HG03521 (cell line): ENCODE measurements at regions not wholly inside any gene's neighbourhood (a gene's known extent, or its start where the extent isn't known, plus 50 kb on each side); places are given as distances from the start of the nearest gene placed in this dataset.

Experiments used
- ATAC-seq: cut with Tn5 transposase; IDR thresholded peaks from one replicate; pipeline ENCODE4 v1.9.1; 2021; ENCODE audit warnings: mild to moderate bottlenecking, moderate library complexity; ENCODE audit not compliant: unreplicated experiment

DNA sequence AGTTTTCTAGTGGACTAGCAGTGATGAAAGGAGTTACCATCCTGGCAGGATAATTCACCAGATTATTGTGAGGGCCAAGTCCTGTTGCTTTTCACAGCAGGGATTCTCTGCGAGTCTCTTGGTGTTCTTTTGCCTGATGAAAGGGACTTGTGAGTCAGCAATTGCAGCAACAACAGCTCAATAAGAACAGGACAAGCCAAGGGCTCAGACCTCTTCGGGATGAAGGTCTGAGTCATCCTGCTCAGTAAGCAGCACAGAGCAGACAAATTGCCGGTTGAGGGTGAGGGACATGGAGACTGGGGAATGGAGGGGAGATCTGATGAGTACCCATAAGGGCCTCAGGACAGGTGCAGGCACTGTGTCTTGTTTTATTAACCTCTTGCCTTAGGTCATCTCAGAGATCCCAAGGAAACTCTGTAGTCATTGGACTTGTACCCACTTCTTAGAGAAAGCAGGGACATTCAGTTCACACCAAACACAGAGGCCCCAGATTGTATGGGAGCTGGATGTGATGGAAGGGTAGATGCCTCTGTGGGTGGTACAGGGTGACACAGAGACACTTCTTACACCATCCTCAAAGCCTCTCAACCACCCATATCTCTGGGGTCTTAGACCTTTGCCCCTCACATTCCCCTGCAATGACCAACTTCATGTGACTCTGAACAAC is 173.8 kb upstream of the TLE3 start:
- no peak for ATAC-seq

GRCh38 chr15:70270752-70271111 is 173.0 kb upstream of the TLE3 start:
- no peak for ATAC-seq

DNA sequence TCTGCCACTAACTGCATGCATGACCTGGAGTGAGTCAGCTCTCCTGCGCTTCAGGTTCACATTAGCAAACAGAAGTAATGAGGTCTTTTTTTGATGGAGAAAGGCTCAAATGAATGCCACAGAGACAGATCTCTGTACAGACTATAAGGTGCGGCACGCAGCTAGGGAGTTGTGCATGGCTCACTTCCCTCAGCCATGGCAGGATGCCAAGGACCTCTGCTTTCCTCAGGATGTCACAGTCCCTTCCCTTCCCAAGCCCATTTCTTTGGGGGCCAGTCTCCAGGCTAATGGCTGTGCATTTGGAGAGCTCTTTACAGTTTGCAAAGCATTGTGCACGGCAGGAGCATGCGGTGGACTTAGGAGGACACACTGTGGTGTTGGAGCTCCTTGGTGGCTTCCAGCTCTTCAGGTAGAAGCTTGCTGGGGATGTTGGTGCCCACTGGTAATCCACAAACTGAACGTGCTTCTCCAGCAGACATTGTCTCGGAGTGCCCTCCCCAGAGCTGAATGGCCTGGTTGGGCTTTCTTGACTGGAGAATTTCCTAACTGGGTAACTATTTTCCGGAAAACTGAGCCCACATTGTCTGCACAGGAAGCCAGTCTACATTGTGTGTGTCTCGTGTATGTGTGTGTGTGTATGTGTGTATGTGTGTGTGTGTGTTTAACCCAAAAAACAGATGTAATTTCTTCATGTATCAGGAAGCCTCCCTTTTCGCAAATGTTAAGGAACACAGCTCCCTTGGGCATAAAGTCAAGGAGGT is 172.5 kb upstream of the TLE3 start:
- ATAC-seq = no peak

DNA sequence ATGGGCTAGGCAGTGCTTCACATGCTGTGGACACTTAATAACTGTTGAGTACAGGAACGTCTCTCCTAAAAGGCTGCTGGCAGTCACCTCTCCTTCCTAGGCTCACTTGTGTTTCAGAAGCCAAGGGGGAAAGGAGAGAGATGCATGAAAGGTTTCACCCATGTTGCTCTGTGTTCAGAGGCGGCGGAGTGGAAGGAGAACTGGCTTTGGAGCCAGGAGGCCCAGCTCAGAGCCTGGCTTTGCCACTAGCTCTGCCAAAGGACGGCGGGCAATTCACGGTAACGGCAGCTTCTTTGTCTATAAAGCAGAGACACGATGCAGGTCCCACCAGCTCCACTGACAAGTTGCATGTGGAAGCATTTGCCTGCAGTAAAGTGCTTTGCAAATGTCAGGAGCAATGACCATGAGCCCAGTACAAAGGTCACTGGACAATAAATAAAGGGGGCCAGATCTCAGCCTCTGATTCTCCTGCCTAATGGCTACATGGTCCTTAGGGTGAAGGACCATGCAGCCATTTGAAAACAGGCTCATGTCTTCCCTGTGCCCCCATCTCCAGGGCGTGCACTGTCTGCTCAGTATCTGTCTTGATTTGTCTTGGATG is 171.7 kb upstream of the TLE3 start:
- no peak for ATAC-seq

DNA sequence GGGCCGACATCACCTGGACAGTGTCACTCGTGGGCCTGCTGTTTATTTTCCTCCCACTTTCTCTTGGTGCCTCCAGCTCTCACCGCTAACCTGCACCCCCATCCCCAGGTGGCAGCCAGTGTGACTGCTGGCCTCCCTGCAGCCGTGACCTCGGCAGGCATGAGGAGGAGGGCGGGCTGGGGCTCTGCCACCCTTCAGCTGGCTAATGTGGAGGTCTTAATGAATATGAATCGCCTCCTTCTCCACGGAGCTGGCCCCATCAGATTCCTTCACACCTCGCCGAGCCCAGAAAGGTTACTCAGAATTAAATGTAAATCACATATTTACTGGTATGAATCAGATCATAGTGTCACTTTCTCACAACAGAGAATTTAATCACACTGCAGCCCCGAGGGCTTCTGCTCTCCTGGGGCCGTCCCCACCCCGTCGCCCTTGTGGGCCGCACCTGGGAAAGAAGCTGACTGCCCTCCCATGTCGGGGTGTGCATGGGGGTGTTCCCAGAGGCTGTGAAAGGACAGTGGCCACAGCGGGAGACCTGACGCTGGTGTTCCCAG is 171.1 kb upstream of the TLE3 start:
- ATAC-seq = no peak

DNA sequence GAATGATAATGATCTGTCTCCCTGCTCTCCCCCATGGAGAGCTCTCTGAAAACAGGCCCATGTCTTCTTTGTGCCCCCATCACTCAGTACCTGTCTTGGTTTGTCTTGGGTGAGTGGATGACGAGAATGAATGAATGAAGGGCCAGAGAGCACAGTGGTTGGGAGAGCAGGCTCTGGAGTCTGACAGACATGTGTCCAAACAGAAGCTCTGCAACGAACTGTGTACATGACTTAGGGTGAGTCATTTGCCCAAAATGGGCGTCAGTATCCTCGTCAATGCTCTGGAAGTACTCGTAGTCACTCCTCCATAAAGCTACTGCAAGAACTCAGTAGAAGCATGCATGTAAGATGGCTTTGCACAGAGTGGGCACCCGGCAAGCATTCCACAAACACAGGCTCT is 170.2 kb upstream of the TLE3 start:
- ATAC-seq = no peak

GRCh38 chr15:70267306-70267705 is 169.6 kb upstream of the TLE3 start:
- no peak for ATAC-seq

DNA sequence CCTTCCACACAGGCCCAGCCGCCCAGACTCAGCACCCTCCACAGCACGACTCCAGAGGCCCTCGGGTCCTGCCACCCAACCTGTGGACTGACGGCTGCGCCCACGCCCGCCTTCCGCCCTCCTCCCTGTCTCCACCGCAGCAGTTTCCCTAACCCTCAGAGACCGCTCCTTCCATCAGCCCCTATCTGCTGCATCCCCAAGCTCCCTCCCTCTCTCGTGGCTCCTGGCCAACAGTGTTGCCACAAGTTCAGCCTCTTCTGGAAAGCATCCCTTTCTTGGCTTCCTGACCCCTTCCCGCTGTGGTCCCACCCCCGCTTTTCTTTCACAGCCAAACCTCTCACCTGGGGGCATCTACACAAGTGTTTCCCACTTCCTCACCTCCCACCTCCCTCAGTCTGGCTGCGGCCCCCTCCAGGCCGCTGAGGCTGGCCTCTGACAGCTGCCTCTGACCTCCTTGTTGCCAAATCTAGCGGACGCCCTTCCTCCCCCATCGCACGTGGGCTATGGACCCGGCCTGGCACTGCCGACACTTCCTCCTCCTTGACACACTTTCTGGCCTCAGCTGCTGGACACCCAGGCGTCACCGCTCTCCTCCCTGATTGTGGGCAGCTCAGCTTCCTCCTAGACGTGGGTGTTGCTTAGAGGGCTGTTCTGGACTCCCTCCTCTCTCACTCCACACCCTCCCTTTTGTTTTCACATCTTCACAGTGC is 168.8 kb upstream of the TLE3 start:
- no peak for ATAC-seq

DNA sequence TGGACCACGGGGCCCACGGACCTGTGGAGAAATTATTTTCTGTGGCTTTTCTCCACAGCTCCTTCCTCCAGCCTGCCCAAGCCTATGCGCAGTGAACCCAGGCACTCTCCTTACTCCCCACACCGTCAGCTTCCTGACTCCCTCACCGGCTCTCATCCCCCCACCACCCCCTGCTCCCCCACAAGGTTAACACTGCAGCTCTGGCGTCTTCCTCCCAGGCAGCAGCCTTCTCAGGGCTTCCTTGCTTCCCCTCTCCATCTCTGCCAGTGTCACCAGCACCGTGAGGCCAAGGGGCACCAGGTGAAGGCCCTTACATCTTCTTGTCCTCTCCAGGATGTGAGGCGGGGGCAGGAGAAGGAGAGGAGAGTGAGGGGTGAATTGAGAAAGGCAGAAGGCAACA is 168.3 kb upstream of the TLE3 start:
- ATAC-seq = no peak

- ATAC-seq = no peak
These were observed 167.8 kb upstream of the TLE3 start for GRCh38 chr15:70265466-70265978.

- ATAC-seq = no peak
These were observed 167.2 kb upstream of the TLE3 start for GRCh38 chr15:70264738-70265465.

GRCh38 chr15:70264014-70264582 is 166.4 kb upstream of the TLE3 start:
- no peak for ATAC-seq

DNA sequence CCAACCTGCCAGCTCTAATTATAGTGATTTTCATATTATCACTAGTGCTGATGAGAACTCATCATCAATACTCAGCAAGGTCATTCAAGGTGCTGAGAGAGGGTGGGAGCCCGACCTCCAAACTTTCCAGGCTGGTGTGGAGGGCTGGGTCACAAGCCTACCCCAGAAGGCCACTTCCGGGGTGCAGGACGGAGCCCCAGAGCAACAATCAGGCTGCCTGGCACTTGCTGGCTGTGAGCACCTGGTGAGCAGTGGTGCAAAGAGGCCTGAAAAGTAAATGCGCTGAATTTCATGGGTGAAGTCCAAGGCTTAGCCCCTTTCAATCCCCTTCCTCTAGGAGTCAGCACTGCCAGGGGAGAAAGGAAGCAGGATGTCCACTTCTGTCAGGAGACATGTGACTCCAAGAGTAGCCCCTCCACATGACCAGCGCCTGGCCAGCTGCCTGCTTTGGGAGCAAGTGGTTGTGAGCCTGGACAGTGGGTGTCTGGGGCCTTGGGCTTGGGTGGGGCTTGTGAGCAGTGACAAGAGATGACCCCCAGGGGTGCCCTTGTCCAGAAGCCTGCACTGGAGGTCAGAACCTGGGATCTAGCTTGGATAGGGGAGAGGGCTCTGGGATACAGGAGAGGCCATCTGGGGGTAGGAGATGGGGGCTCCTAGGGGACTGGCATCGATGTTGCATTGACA is 165.0 kb upstream of the TLE3 start:
- ATAC-seq = no peak

DNA sequence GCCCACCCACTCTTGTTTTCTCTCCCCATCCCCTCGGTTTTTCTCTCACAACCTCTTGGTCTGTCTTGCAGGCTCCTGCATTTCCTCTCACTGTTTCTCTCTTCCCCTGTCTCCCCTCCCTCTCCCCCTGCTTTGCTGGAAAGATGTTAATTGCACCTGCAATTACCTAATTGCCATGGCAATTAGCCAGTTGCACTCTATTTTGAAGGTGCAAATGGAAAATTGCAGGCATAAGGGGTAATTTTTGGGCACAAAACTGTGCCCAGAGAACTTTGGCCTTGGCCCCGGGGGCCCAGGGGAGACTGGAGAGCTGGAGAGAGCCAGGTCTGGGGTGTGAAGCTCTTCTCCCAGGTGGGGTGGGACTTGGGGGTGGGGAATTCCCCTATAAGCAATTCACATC is 164.5 kb upstream of the TLE3 start:
- no peak for ATAC-seq

DNA sequence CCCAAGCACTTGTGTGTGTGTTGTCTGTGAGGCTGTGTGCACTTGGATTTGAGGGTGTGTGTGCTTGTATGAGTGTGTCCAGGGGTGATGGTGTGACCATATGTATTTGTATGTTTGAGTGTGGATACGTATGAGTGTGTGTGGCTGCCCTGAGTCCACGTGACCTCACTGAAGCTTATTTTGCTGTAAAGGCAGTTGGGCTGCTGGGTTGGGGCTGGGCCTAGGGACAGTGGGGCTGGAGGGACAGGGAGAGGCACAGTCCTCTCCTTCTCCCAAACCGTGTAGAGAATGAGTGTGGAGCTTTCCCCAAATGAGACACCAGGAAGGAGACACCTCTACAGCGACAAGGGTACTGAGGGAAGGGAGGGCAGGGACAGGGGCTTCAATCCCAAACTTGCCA is 163.4 kb upstream of the TLE3 start:
- ATAC-seq = no peak

DNA sequence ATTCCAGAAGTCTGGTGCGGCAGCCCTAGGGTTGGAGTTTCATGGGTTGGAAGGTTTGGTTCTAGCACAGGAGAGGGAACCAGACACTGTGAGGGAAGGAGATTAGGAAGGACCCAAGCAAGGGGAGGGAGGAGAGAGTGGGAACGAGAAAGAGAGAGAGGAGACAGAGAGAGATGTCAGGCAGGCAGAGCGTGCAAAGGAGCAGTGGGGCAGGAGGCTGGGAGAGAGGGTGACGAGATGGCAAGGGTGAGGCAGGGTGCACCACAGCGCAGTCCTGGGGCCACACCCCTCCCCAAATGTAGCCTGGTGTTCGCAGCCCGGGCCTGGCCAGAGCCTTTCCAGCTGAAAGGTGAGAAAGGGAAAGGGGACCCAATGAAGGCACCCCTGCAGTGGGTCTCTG is 162.9 kb upstream of the TLE3 start:
- no peak for ATAC-seq

- ATAC-seq = no peak
These were observed 162.2 kb upstream of the TLE3 start for GRCh38 chr15:70259640-70260508.

DNA sequence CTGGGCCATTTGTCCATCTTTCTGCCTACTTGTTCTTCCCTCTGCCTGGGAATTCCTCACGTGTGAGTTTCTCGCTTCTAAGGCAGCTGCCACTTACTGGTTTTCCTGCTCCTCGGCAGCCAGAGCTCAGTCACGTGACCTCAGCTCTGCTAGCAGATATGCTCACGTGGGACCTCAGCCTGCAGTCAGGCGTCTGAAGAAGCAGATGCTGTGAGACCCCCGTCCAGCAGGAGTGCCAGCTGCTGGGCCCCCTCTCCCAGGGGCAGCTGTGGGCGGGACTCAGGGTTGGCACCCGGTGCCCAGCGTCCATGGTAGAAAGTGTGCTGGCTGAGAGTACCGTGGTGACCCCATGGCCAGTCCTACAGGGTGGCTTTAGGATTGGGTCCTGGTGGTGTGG is 161.3 kb upstream of the TLE3 start:
- no peak for ATAC-seq
